Mucosa of gallbladder (tissue), 1 donor: ENCODE measurements at regions not wholly inside any gene's neighbourhood (a gene's known extent, or its start where the extent isn't known, plus 50 kb on each side); places are given as distances from the start of the nearest gene placed in this dataset.
"Not testable (repeated sequence)": the region's sequence is repeated elsewhere in the genome, so short reads cannot be mapped to it uniquely, and the experiment has no call there.

ENCODE experiments used
- DNase-seq: peaks from one replicate; pipeline ENCODE4 v3.0.0-alpha.2; 2020; ENCODE audit warnings: low spot score
- donor health status: DM: no; HTN: no; CAD: no.

GRCh38 chr7:65317372-65317771 lies 56.3 kb upstream of the ZNF92 start:
- DNase-seq: no peak

GRCh38 chr7:65310761-65311160 lies 62.9 kb upstream of the ZNF92 start:
- DNase-seq: no peak

- no peak for DNase-seq
Measured at GRCh38 chr7:65308300-65308678, 65.4 kb upstream of the ZNF92 start.

- DNase-seq: peak; percentile 42
Measured at GRCh38 chr7:65307651-65308299, 65.9 kb upstream of the ZNF92 start.

- DNase-seq: no peak
Measured at GRCh38 chr7:65304175-65304574, 69.5 kb upstream of the ZNF92 start.

- DNase-seq: no peak
Measured at GRCh38 chr7:65302883-65303282, 70.8 kb upstream of the ZNF92 start.

- no peak for DNase-seq
Measured at GRCh38 chr7:65301007-65301406, 72.6 kb upstream of the ZNF92 start.

GRCh38 chr7:65295409-65295808 lies 78.2 kb upstream of the ZNF92 start:
- no peak for DNase-seq

GRCh38 chr7:65290340-65290739 lies 83.3 kb upstream of the ZNF92 start:
- DNase-seq: not testable (repeated sequence)

- DNase-seq: no peak
Measured at GRCh38 chr7:65287023-65287422, 86.6 kb upstream of the ZNF92 start.

GRCh38 chr7:65285906-65286864 lies 87.5 kb upstream of the ZNF92 start:
- DNase-seq: no peak

GRCh38 chr7:65285241-65285640 lies 88.4 kb upstream of the ZNF92 start:
- not testable (repeated sequence) for DNase-seq

GRCh38 chr7:65279795-65280194 lies 93.9 kb upstream of the ZNF92 start:
- DNase-seq: no peak

GRCh38 chr7:65276822-65277221 lies 96.8 kb upstream of the ZNF92 start:
- DNase-seq: no peak

GRCh38 chr7:65271502-65271901 lies 102.2 kb upstream of the ZNF92 start:
- DNase-seq: not testable (repeated sequence)

GRCh38 chr7:65269150-65269856 lies 104.4 kb upstream of the ZNF92 start:
- no peak for DNase-seq

- DNase-seq: no peak
Measured at GRCh38 chr7:65268782-65269149, 104.9 kb upstream of the ZNF92 start.

GRCh38 chr7:65265933-65266519 lies 107.6 kb upstream of the ZNF92 start:
- no peak for DNase-seq

- no peak for DNase-seq
Measured at GRCh38 chr7:65264258-65264657, 109.4 kb upstream of the ZNF92 start.

GRCh38 chr7:65260673-65261072 lies 113.0 kb upstream of the ZNF92 start:
- DNase-seq: not testable (repeated sequence)

- DNase-seq: not testable (repeated sequence)
Measured at GRCh38 chr7:65259864-65260525, 113.7 kb upstream of the ZNF92 start.

GRCh38 chr7:65254061-65254460 lies 119.6 kb upstream of the ZNF92 start:
- DNase-seq: no peak
